ENCODE measurements at regions not wholly inside any gene's neighbourhood (a gene's known extent, or its start where the extent isn't known, plus 50 kb on each side); places are given as distances from the start of the nearest gene placed in this dataset.

- Histone ChIP-seq H3K27me3 (ENCODE audit: control insufficient read depth in 2 of 2, insufficient read depth in 1 of 2, low read length in 1 of 2) (peaks cover 6 to 14% of the 10 kb centered on the region in 2 donors), H3K4me3 (ENCODE audit: low read length in 2 of 2) (no peak overlapping the region), H3K9me3 (ENCODE audit: control insufficient read depth in 2 of 2, insufficient read depth in 1 of 2, low read length in 1 of 2) (no peaks in the 10 kb centered on the region), H3K36me3 (ENCODE audit: control insufficient read depth in 2 of 2, insufficient read depth in 2 of 2, low read length in 1 of 2) (no peaks in the 10 kb centered on the region), H3K27ac (ENCODE audit: low read depth in 1 of 2, low read length in 1 of 2) (no peak overlapping the region), H3K4me1 (ENCODE audit: control insufficient read depth in 2 of 2, insufficient read depth in 2 of 2, low read length in 2 of 2) (no peaks in the 10 kb centered on the region)
- WGBS = 93% methylated on average over 9 of the region's 9 CpGs
- no peak for DNase-seq (ENCODE audit: low read depth in 6 of 9, low spot score in 9 of 9)
These were observed 70.8 kb upstream of the SIM2 start for GRCh38 chr21:36628106-36628505.

- 94% methylated on average over 13 of the region's 13 CpGs for WGBS
These were observed 70.0 kb upstream of the SIM2 start for GRCh38 chr21:36628761-36629460.

DNA sequence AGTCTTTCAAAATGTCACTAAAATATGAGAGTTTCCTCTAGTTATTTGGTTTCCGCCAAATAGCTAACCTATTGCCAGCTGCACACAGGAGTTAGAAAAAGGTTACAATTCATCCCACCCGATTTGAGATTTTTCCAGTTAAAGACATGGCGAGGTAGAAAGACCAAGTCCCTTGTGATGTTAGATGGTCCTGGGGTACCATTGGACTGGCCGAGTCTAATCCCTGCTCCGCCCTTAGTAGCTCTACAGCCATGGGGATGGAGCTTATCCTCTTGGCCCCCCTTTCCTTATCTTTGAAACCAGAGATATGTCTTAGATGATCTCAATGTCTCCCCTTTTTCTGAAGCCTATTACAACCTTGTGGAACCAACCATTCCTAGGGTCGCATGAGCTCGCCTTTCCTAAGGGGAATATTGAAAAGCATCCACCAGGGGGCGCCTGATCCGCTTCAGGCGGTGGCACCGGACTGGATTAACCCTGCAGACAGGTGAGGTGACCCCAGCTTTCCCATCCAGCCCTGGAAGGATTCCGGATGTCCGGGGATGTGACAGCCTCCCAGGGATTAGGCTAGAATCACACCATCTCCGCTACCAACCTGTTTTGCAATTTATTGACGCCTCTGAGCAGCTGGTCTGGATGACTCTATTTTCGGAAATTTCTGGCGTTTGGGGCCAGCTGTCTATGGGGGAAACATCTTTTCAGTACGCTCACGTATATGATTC, 68.3 kb upstream of the SIM2 start:
- no peaks in the 10 kb centered on the region for H3K9me3 ChIP-seq (ENCODE audit: control insufficient read depth in 2 of 2, insufficient read depth in 1 of 2, low read length in 1 of 2)
- no peak overlapping the region for H3K27ac ChIP-seq (ENCODE audit: low read depth in 1 of 2, low read length in 1 of 2)
- H3K27me3 ChIP-seq (ENCODE audit: control insufficient read depth in 2 of 2, insufficient read depth in 1 of 2, low read length in 1 of 2) = peaks cover 6 to 16% of the 10 kb centered on the region in 2 donors
- H3K36me3 ChIP-seq (ENCODE audit: control insufficient read depth in 2 of 2, insufficient read depth in 2 of 2, low read length in 1 of 2) = no peaks in the 10 kb centered on the region
- WGBS = 58% methylated on average over 19 of the region's 19 CpGs
- H3K4me1 ChIP-seq (ENCODE audit: control insufficient read depth in 2 of 2, insufficient read depth in 2 of 2, low read length in 2 of 2) = no peaks in the 10 kb centered on the region
- DNase-seq (ENCODE audit: low read depth in 6 of 9, low spot score in 9 of 9) = peak in 8 of 9 donors; percentile 4 to 66 (median 28)
- H3K4me3 ChIP-seq (ENCODE audit: low read length in 2 of 2) = no peak overlapping the region

More at GRCh38 chr21:36628761-36629460, 70.0 kb upstream of the SIM2 start:
- Histone ChIP-seq H3K27me3 (ENCODE audit: control insufficient read depth in 2 of 2, insufficient read depth in 1 of 2, low read length in 1 of 2) (peaks cover 6 to 16% of the 10 kb centered on the region in 2 donors), H3K4me1 (ENCODE audit: control insufficient read depth in 2 of 2, insufficient read depth in 2 of 2, low read length in 2 of 2) (no peaks in the 10 kb centered on the region), H3K36me3 (ENCODE audit: control insufficient read depth in 2 of 2, insufficient read depth in 2 of 2, low read length in 1 of 2) (no peaks in the 10 kb centered on the region), H3K27ac (ENCODE audit: low read depth in 1 of 2, low read length in 1 of 2) (no peak overlapping the region), H3K4me3 (ENCODE audit: low read length in 2 of 2) (no peak overlapping the region), H3K9me3 (ENCODE audit: control insufficient read depth in 2 of 2, insufficient read depth in 1 of 2, low read length in 1 of 2) (no peaks in the 10 kb centered on the region)
- no peak for DNase-seq (ENCODE audit: low read depth in 6 of 9, low spot score in 9 of 9)

GRCh38 chr21:36636016-36636415, 62.9 kb upstream of the SIM2 start:
- H3K36me3 ChIP-seq (ENCODE audit: control insufficient read depth in 2 of 2, insufficient read depth in 2 of 2, low read length in 1 of 2) = no peaks in the 10 kb centered on the region
- H3K27me3 ChIP-seq (ENCODE audit: control insufficient read depth in 2 of 2, insufficient read depth in 1 of 2, low read length in 1 of 2) = peaks cover 4 to 12% of the 10 kb centered on the region in 2 donors
- no peaks in the 10 kb centered on the region for H3K4me1 ChIP-seq (ENCODE audit: control insufficient read depth in 2 of 2, insufficient read depth in 2 of 2, low read length in 2 of 2)
- H3K4me3 ChIP-seq (ENCODE audit: low read length in 2 of 2) = no peak overlapping the region
- WGBS = 44% methylated on average over 1 of the region's 1 CpG
- H3K27ac ChIP-seq (ENCODE audit: low read depth in 1 of 2, low read length in 1 of 2) = no peak overlapping the region
- no peak for DNase-seq (ENCODE audit: low read depth in 6 of 9, low spot score in 9 of 9)
- no peaks in the 10 kb centered on the region for H3K9me3 ChIP-seq (ENCODE audit: control insufficient read depth in 2 of 2, insufficient read depth in 1 of 2, low read length in 1 of 2)

DNA sequence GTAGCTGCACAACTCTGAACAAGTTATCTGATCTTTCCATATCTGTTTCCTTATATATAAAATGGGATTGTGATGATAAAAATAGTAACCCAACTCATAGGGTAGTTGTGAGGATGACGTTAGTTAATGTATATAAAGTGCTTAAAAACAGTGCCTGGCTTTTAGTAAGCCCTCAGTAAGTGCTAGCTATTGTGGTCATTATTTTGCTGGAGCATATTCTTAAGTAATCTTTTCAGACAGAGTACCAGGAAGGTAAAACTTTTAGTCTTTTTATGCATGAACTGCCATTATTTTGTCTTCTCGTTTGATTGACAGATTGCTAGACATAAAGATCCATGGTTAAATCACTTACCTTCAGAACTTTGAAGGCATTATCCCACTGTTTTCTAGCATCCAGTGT, 62.5 kb upstream of the SIM2 start:
- 92% methylated on average over 2 of the region's 2 CpGs for WGBS

DNA sequence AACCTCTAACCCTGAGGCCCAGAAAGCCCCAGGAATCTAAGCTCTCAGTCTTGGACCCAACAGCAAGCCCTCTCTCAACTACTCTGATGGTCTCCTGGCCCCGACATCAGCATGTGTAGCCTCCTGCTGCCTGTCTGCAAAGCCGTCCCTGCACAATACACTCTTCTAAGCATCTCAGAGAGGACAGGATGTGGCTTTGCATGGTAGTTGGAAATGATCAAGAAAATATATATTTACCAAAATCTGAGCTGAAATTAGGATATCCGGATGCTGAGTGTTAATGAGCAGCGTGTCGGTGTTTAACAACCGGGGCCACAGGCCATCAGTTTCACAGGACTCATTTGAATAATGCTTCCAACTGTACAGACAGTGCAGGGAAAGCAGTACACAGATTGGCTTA, 59.1 kb upstream of the SIM2 start:
- Histone ChIP-seq H3K27me3 (ENCODE audit: control insufficient read depth in 2 of 2, insufficient read depth in 1 of 2, low read length in 1 of 2) (peaks cover 0 to 9% of the 10 kb centered on the region in 2 donors), H3K4me3 (ENCODE audit: low read length in 2 of 2) (no peak overlapping the region), H3K27ac (ENCODE audit: low read depth in 1 of 2, low read length in 1 of 2) (no peak overlapping the region), H3K4me1 (ENCODE audit: control insufficient read depth in 2 of 2, insufficient read depth in 2 of 2, low read length in 2 of 2) (no peaks in the 10 kb centered on the region), H3K36me3 (ENCODE audit: control insufficient read depth in 2 of 2, insufficient read depth in 2 of 2, low read length in 1 of 2) (no peaks in the 10 kb centered on the region), H3K9me3 (ENCODE audit: control insufficient read depth in 2 of 2, insufficient read depth in 1 of 2, low read length in 1 of 2) (no peaks in the 10 kb centered on the region)
- DNase-seq (ENCODE audit: low read depth in 6 of 9, low spot score in 9 of 9) = no peak
- 67% methylated on average over 6 of the region's 6 CpGs for WGBS

More for the DNA sequence above, 62.5 kb upstream of the SIM2 start:
- Histone ChIP-seq H3K4me3 (ENCODE audit: low read length in 2 of 2) (no peak overlapping the region), H3K27me3 (ENCODE audit: control insufficient read depth in 2 of 2, insufficient read depth in 1 of 2, low read length in 1 of 2) (peaks cover 4 to 12% of the 10 kb centered on the region in 2 donors), H3K27ac (ENCODE audit: low read depth in 1 of 2, low read length in 1 of 2) (no peak overlapping the region), H3K9me3 (ENCODE audit: control insufficient read depth in 2 of 2, insufficient read depth in 1 of 2, low read length in 1 of 2) (no peaks in the 10 kb centered on the region), H3K4me1 (ENCODE audit: control insufficient read depth in 2 of 2, insufficient read depth in 2 of 2, low read length in 2 of 2) (no peaks in the 10 kb centered on the region), H3K36me3 (ENCODE audit: control insufficient read depth in 2 of 2, insufficient read depth in 2 of 2, low read length in 1 of 2) (no peaks in the 10 kb centered on the region)
- DNase-seq (ENCODE audit: low read depth in 6 of 9, low spot score in 9 of 9) = no peak

- 70% methylated on average over 4 of the region's 4 CpGs for WGBS
- peaks cover 0 to 9% of the 10 kb centered on the region in 2 donors for H3K27me3 ChIP-seq (ENCODE audit: control insufficient read depth in 2 of 2, insufficient read depth in 1 of 2, low read length in 1 of 2)
- H3K9me3 ChIP-seq (ENCODE audit: control insufficient read depth in 2 of 2, insufficient read depth in 1 of 2, low read length in 1 of 2) = no peaks in the 10 kb centered on the region
- no peaks in the 10 kb centered on the region for H3K36me3 ChIP-seq (ENCODE audit: control insufficient read depth in 2 of 2, insufficient read depth in 2 of 2, low read length in 1 of 2)
- H3K27ac ChIP-seq (ENCODE audit: low read depth in 1 of 2, low read length in 1 of 2) = no peak overlapping the region
- H3K4me3 ChIP-seq (ENCODE audit: low read length in 2 of 2) = no peak overlapping the region
- H3K4me1 ChIP-seq (ENCODE audit: control insufficient read depth in 2 of 2, insufficient read depth in 2 of 2, low read length in 2 of 2) = no peaks in the 10 kb centered on the region
- no peak for DNase-seq (ENCODE audit: low read depth in 6 of 9, low spot score in 9 of 9)
These were observed 58.7 kb upstream of the SIM2 start for GRCh38 chr21:36640174-36640720.

- Histone ChIP-seq H3K4me3 (ENCODE audit: low read length in 2 of 2) (no peak overlapping the region), H3K9me3 (ENCODE audit: control insufficient read depth in 2 of 2, insufficient read depth in 1 of 2, low read length in 1 of 2) (no peaks in the 10 kb centered on the region), H3K4me1 (ENCODE audit: control insufficient read depth in 2 of 2, insufficient read depth in 2 of 2, low read length in 2 of 2) (no peaks in the 10 kb centered on the region), H3K27ac (ENCODE audit: low read depth in 1 of 2, low read length in 1 of 2) (no peak overlapping the region), H3K27me3 (ENCODE audit: control insufficient read depth in 2 of 2, insufficient read depth in 1 of 2, low read length in 1 of 2) (peaks cover 0 to 9% of the 10 kb centered on the region in 2 donors), H3K36me3 (ENCODE audit: control insufficient read depth in 2 of 2, insufficient read depth in 2 of 2, low read length in 1 of 2) (no peaks in the 10 kb centered on the region)
- no peak for DNase-seq (ENCODE audit: low read depth in 6 of 9, low spot score in 9 of 9)
- 88% methylated on average over 15 of the region's 15 CpGs for WGBS
These were observed 58.1 kb upstream of the SIM2 start for GRCh38 chr21:36640721-36641244.

DNA sequence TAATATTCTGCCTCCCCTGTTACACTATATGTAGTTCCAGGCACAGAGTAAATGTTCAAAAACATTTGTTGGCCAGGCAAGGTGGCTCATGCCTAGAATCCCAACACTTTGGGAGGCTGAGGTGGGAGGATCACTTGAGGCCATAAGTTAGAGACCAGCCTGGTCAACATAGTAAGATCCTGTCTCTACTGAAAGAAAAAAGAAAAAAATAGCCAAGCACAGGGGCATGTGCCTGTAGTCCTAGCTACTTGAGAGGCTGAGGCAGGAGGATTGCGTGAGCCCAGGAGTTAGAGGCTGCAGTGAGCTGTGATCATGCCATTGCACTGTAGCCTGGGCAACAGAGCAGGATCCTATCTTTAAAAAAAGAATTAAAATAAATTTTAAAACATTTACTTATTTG, 57.6 kb upstream of the SIM2 start:
- Histone ChIP-seq H3K9me3 (ENCODE audit: control insufficient read depth in 2 of 2, insufficient read depth in 1 of 2, low read length in 1 of 2) (no peaks in the 10 kb centered on the region), H3K27ac (ENCODE audit: low read depth in 1 of 2, low read length in 1 of 2) (no peak overlapping the region), H3K4me1 (ENCODE audit: control insufficient read depth in 2 of 2, insufficient read depth in 2 of 2, low read length in 2 of 2) (no peaks in the 10 kb centered on the region), H3K4me3 (ENCODE audit: low read length in 2 of 2) (no peak overlapping the region), H3K27me3 (ENCODE audit: control insufficient read depth in 2 of 2, insufficient read depth in 1 of 2, low read length in 1 of 2) (peaks cover 0 to 11% of the 10 kb centered on the region in 2 donors), H3K36me3 (ENCODE audit: control insufficient read depth in 2 of 2, insufficient read depth in 2 of 2, low read length in 1 of 2) (no peaks in the 10 kb centered on the region)
- WGBS = 100% methylated on average over 1 of the region's 1 CpG
- DNase-seq (ENCODE audit: low read depth in 6 of 9, low spot score in 9 of 9) = no peak

All from thymus (tissue), 11 donors.